ENCODE measurements at regions not wholly inside any gene's neighbourhood (a gene's known extent, or its start where the extent isn't known, plus 50 kb on each side); places are given as distances from the start of the nearest gene placed in this dataset.
"Not testable (repeated sequence)": the region's sequence is repeated elsewhere in the genome, so short reads cannot be mapped to it uniquely, and the experiment has no call there.

GRCh38 chr6:163733061-163733460, 318.5 kb downstream of the QKI start:
- Mint-ChIP-seq H3K36me3 (ENCODE audit: unreplicated experiment) (no peaks in the 10 kb centered on the region), H3K27ac (ENCODE audit: unreplicated experiment) (no peak overlapping the region), H3K9me3 (ENCODE audit: unreplicated experiment) (no peaks in the 10 kb centered on the region), H3K27me3 (ENCODE audit: unreplicated experiment) (no peaks in the 10 kb centered on the region), H3K4me1 (ENCODE audit: unreplicated experiment) (no peaks in the 10 kb centered on the region), H3K4me3 (ENCODE audit: unreplicated experiment) (no peak overlapping the region)
- TF ChIP-seq, protein P1, sequence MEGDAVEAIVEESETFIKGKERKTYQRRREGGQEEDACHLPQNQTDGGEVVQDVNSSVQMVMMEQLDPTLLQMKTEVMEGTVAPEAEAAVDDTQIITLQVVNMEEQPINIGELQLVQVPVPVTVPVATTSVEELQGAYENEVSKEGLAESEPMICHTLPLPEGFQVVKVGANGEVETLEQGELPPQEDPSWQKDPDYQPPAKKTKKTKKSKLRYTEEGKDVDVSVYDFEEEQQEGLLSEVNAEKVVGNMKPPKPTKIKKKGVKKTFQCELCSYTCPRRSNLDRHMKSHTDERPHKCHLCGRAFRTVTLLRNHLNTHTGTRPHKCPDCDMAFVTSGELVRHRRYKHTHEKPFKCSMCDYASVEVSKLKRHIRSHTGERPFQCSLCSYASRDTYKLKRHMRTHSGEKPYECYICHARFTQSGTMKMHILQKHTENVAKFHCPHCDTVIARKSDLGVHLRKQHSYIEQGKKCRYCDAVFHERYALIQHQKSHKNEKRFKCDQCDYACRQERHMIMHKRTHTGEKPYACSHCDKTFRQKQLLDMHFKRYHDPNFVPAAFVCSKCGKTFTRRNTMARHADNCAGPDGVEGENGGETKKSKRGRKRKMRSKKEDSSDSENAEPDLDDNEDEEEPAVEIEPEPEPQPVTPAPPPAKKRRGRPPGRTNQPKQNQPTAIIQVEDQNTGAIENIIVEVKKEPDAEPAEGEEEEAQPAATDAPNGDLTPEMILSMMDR (IDR thresholded peaks at IDR 0.05), result no peak
- no peak for DNase-seq (ENCODE audit: extremely low spot score, unreplicated experiment)

DNA sequence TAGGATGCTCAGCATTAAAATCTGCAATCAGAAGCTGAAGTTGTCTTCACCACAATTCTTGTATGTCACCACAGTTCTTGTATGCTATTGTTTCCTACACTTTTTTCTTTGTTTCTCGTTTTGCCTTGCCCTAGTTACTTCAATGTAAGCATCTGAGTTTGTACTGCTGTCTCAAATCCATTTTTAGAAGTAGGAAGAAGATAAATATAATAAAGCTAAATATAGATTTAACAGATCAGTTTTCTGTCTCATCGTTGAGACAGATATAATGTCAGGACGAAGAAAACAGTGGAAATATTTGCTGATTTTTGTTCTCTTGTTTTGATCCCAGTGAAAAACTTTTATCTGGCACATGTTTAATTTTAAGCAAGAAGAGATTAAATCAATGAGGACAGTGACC, 318.0 kb downstream of the QKI start:
- no peak overlapping the region for H3K27ac Mint-ChIP-seq (ENCODE audit: unreplicated experiment)
- H3K4me1 Mint-ChIP-seq (ENCODE audit: unreplicated experiment), result no peaks in the 10 kb centered on the region
- no peaks in the 10 kb centered on the region for H3K36me3 Mint-ChIP-seq (ENCODE audit: unreplicated experiment)
- no peak for DNase-seq (ENCODE audit: extremely low spot score, unreplicated experiment)
- H3K9me3 Mint-ChIP-seq (ENCODE audit: unreplicated experiment), result no peaks in the 10 kb centered on the region
- no peak overlapping the region for H3K4me3 Mint-ChIP-seq (ENCODE audit: unreplicated experiment)
- TF ChIP-seq, protein P1 (IDR thresholded peaks at IDR 0.05), result no peak
- H3K27me3 Mint-ChIP-seq (ENCODE audit: unreplicated experiment), result no peaks in the 10 kb centered on the region

DNA sequence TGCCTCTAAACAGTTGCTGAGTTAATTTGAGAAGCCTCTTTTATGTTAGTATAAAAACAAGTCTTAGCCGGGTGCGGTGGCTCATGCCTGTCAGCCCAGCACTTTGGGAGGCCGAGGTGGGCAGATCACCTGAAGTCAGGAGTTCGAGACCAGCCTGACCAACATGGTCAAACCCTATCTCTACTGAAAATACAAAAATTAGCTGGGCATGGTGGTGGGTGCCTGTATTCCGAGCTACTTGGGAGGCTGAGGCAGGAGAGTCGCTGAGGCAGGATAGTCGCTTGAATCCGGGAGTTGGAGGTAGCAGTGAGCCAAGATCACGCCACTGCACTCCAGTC, 317.5 kb downstream of the QKI start:
- H3K4me3 Mint-ChIP-seq (ENCODE audit: unreplicated experiment); H3K4me1 Mint-ChIP-seq (ENCODE audit: unreplicated experiment); H3K27ac Mint-ChIP-seq (ENCODE audit: unreplicated experiment); DNase-seq (ENCODE audit: extremely low spot score, unreplicated experiment); H3K27me3 Mint-ChIP-seq (ENCODE audit: unreplicated experiment); H3K9me3 Mint-ChIP-seq (ENCODE audit: unreplicated experiment); H3K36me3 Mint-ChIP-seq (ENCODE audit: unreplicated experiment): not testable (repeated sequence)

- H3K27ac Mint-ChIP-seq (ENCODE audit: unreplicated experiment), result no peak overlapping the region
- no peak overlapping the region for H3K4me3 Mint-ChIP-seq (ENCODE audit: unreplicated experiment)
- H3K27me3 Mint-ChIP-seq (ENCODE audit: unreplicated experiment), result no peaks in the 10 kb centered on the region
- no peaks in the 10 kb centered on the region for H3K4me1 Mint-ChIP-seq (ENCODE audit: unreplicated experiment)
- H3K36me3 Mint-ChIP-seq (ENCODE audit: unreplicated experiment), result no peaks in the 10 kb centered on the region
- H3K9me3 Mint-ChIP-seq (ENCODE audit: unreplicated experiment), result no peaks in the 10 kb centered on the region
- TF ChIP-seq, protein P1 (IDR thresholded peaks at IDR 0.05), result no peak
- no peak for DNase-seq (ENCODE audit: extremely low spot score, unreplicated experiment)
Observed at GRCh38 chr6:163731215-163732013, 316.9 kb downstream of the QKI start.

DNA sequence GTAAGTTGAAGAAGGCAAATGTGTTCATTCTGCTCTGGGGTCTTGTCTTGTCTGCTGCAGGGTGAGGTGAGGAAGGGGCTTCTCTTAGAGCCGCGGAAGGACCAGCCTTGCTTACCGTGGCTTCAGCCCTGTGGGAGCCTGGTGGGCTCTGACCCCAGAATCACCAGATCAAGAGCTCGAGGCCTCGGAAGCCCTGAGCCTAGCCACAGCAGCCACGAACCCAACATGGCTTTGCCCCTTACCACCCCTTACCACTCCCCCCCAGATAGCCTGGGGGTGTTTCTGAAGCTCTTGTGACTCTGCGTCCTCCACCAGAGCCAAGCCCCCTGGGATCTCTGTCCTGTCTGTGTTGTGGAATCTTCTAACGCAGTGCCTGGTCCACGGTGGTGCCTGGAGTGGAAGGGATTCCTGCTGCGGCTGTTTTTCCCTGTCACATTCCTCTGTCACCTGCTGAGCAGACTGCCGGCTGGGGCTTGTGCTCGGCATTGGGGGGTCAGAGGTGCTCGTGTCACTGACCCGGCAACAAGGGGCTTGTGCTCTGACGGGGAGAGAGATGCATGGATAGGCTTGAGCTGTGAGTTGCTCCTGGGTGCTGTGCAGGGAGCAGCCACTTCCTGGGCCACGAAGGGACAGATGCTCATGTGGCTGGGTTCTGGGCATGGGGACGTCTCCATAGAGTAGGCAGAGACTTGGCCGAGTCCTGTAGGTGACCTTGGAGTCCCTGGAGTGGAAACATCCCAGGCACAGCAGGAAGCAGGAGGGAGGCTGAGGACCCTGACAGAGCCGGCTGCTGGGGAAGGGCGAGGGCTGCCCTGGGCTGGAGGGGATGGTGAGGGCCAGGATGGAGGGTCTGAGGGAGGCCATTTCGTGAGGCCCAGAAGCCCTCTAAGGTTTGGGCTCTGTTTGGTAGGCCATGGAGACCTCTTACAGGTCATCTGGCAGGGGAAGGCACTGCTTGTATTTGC, 316.0 kb downstream of the QKI start:
- no peak for DNase-seq (ENCODE audit: extremely low spot score, unreplicated experiment)
- no peak overlapping the region for H3K4me3 Mint-ChIP-seq (ENCODE audit: unreplicated experiment)
- H3K4me1 Mint-ChIP-seq (ENCODE audit: unreplicated experiment), result no peaks in the 10 kb centered on the region
- TF ChIP-seq, protein P1 (IDR thresholded peaks at IDR 0.05), result no peak
- no peak overlapping the region for H3K27ac Mint-ChIP-seq (ENCODE audit: unreplicated experiment)
- no peaks in the 10 kb centered on the region for H3K9me3 Mint-ChIP-seq (ENCODE audit: unreplicated experiment)
- no peaks in the 10 kb centered on the region for H3K27me3 Mint-ChIP-seq (ENCODE audit: unreplicated experiment)
- H3K36me3 Mint-ChIP-seq (ENCODE audit: unreplicated experiment), result no peaks in the 10 kb centered on the region
